AG08395 (cell line): ENCODE measurements at regions not wholly inside any gene's neighbourhood (a gene's known extent, or its start where the extent isn't known, plus 50 kb on each side); places are given as distances from the start of the nearest gene placed in this dataset.
"Not testable (repeated sequence)": the region's sequence is repeated elsewhere in the genome, so short reads cannot be mapped to it uniquely, and the experiment has no call there.

Source experiments
- DNase-seq: peaks from one replicate; pipeline ENCODE4 v3.0.0; 2012; ENCODE audit warnings: mixed read lengths, low spot score

DNA sequence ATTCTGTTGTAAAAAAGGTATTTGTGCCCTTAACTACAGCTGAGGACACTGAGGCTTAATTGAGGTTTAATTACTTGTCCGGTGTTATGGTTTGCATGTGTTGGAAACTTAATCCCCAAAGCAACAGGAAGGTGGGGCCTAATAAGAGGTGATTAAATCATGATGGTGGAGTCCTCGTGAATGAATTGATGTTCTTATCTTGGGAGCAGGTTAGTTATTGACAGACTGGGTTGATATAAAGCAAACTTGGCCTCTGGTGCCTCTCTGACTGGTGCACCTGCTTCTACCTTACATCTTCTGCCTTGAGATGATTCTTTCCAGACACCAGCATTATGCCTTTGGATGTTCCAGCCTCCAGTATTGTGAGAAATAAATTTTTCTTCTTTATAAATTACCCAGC is 306.5 kb upstream of the HS3ST5 start:
- DNase-seq, result no peak

DNA sequence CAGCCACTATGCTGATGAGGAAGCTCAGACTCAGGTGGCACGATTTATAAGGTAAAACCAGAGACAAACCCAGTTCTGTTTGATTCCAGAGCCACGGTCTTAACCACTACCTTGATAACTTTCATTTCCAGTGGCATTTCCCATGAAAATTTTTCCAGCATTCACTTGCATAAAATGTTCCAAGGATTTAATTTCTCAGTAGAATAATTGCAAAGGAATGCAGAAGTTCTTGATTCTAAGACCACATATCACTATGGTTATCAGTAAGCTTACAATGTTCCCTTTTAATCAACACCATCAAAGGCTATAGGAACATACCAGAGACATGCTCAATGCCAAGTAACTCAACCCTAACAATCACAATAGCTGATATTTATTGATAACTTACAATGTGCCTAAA is 306.0 kb upstream of the HS3ST5 start:
- DNase-seq, result no peak

- no peak for DNase-seq
Observed at GRCh38 chr6:114638341-114638740, 295.5 kb upstream of the HS3ST5 start.

- DNase-seq, result no peak
Observed at GRCh38 chr6:114634016-114634415, 291.2 kb upstream of the HS3ST5 start.

- not testable (repeated sequence) for DNase-seq
Observed at GRCh38 chr6:114626226-114626625, 283.4 kb upstream of the HS3ST5 start.

DNA sequence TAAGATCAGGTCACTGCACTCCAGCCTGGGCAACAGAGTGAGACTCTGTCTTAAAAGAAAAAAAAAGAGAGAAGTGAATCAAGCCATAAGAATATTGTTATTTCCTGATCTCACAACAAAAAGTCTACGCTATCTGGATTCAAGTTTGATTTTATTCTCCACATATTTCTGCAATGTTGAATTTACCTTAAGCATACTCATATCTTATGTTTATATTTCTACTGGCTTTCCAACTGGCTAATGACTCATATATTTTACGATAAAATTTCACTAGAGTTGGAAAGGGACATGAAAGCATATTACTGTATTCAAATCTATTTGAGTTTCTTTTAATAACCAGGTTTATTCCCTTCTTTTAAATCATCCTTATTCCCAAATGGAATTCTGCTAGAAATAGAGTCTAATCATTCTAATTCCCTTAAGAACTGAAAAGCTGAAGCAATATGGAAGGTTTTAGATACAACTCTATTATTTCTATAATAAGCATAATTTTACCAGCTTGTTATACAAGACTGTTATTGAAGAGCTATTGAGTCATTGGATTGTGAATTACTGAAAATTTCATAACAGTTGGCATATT is 276.9 kb upstream of the HS3ST5 start:
- DNase-seq, result no peak

- DNase-seq, result no peak
Observed at GRCh38 chr6:114611696-114612095, 268.9 kb upstream of the HS3ST5 start.

GRCh38 chr6:114608091-114608490 is 265.3 kb upstream of the HS3ST5 start:
- no peak for DNase-seq

DNA sequence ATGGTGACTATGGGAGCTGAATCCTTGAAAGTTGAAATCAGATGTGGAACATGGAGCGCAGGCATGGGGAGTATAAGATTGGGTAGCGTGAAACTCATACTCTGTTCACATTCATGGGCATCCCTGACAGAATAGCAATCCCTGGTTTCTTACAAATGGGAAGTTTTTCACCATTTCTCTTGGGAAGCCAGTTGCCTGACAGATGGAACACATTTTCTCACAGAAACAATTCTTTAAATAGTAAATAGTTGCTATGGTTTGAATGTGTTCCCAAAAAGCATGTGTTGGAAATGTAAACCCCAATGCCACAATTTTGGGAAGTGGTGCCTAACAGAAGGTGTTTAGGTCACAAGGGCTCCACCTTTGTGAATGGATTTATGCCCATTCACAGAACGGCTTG is 262.8 kb upstream of the HS3ST5 start:
- no peak for DNase-seq

DNA sequence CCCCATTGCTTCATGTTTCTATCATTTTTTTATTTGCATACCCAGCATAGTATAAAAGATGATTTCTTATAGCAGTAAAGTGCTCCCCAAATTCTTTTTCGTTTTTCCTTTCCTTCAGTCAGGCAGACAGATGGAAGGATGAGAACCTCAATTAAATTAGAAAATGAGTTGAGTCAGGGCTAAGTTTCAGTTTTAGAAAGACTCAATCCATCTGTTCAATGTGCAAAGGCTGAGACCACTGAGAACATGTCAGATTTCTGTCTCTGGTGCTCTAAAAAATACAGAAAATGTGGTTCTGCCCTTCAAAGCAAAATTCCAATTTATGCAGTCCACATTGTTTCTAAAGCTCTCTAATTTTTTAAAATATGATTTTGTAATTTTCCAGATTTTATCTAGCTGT is 257.6 kb upstream of the HS3ST5 start:
- no peak for DNase-seq

DNA sequence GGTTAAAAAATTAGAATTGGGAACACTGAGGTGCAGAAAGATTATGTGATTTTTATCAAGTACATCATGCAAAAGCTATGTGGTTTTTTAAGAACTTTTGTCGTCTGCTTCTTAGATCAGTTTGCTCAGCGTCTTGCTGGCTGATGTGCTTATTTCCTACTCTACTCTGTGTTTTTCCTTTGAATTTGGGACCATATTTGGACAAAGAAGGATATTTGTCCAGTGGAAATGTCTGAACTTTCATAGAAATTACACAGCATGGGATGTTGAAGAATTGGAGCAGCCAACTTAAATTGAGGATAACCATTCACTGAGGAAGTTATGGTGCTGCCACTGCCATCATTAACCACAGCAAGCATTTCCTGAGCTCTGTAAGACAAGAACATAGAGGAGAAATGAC is 252.8 kb upstream of the HS3ST5 start:
- no peak for DNase-seq

GRCh38 chr6:114595186-114595585 is 252.4 kb upstream of the HS3ST5 start:
- DNase-seq, result no peak

- no peak for DNase-seq
Observed at GRCh38 chr6:114592506-114592905, 249.7 kb upstream of the HS3ST5 start.

DNA sequence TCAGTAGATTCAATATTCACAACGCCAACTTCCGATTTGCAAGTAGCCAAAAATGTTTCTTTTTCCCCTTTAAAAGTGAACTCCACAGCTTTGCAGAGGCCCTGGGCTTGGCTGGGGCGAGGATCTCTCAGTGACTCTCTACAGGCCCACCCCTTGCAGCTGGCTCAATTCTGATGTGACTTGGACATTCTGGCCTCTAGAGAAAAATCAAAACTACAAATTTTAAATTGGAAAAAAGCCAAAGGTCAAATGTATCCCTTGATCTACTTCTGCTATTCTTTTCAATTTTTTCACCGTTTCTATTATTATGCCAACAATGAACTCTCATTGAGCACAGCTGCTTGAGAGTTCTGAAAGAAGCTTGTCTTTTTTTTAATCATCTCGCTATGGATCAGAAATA is 245.9 kb upstream of the HS3ST5 start:
- no peak for DNase-seq

GRCh38 chr6:114586298-114586697 is 243.5 kb upstream of the HS3ST5 start:
- no peak for DNase-seq

DNA sequence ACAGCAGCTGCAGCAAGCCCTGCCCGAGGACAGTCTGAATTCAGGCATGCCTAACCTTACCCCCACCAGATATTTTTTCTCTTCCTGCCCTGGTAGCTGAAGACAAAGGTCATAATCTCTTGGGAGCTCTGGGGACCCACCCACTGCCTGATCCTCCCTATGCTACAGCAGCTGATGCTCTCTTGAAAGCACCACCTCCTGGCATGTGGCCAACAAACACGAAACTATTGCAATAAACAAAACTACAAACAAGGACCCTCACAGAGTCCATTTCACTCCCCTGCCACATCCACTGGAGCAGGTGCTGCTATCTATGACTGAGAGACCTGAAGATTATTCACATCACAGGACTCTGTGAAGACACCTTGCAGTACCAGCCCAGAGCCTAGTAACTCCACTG is 238.5 kb upstream of the HS3ST5 start:
- DNase-seq, result no peak

- DNase-seq, result no peak
Observed at GRCh38 chr6:114580882-114581281, 238.1 kb upstream of the HS3ST5 start.

GRCh38 chr6:114579486-114579885 is 236.7 kb upstream of the HS3ST5 start:
- DNase-seq, result no peak

GRCh38 chr6:114577109-114577508 is 234.3 kb upstream of the HS3ST5 start:
- DNase-seq, result no peak

DNA sequence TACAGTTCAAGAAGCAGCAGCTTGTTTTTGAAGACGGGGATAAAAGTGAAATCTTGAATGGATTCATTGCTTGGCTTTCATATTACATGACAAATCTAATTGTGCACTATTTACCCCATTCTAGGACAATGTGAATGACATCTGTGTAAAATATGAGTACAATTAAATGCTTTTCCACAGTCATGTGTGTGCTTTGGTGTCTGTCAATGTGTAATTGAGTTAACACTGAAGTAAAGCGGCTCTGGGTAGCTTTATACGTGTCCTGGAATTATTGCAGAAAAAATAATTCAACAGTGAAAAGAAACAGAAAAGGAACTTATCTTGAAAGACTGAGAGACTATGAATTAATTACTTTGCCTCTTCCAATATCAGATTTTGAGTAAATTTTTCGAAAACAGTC is 233.5 kb upstream of the HS3ST5 start:
- DNase-seq, result no peak

GRCh38 chr6:114569669-114570068 is 226.8 kb upstream of the HS3ST5 start:
- DNase-seq, result no peak

GRCh38 chr6:114564302-114564933 is 221.6 kb upstream of the HS3ST5 start:
- DNase-seq, result no peak

GRCh38 chr6:114559419-114559818 is 216.6 kb upstream of the HS3ST5 start:
- no peak for DNase-seq

- no peak for DNase-seq
Observed at GRCh38 chr6:114558153-114558552, 215.3 kb upstream of the HS3ST5 start.
